Hypothalamus (tissue), 51 donors: ENCODE measurements at regions not wholly inside any gene's neighbourhood (a gene's known extent, or its start where the extent isn't known, plus 50 kb on each side); places are given as distances from the start of the nearest gene placed in this dataset.
"Not testable (repeated sequence)": the region's sequence is repeated elsewhere in the genome, so short reads cannot be mapped to it uniquely, and the experiment has no call there.

Experiments
- DNase-seq, 51 donors: peaks; one replicate each; lab custom pipeline; 2025; lab: John Stamatoyannopoulos, UW

DNA sequence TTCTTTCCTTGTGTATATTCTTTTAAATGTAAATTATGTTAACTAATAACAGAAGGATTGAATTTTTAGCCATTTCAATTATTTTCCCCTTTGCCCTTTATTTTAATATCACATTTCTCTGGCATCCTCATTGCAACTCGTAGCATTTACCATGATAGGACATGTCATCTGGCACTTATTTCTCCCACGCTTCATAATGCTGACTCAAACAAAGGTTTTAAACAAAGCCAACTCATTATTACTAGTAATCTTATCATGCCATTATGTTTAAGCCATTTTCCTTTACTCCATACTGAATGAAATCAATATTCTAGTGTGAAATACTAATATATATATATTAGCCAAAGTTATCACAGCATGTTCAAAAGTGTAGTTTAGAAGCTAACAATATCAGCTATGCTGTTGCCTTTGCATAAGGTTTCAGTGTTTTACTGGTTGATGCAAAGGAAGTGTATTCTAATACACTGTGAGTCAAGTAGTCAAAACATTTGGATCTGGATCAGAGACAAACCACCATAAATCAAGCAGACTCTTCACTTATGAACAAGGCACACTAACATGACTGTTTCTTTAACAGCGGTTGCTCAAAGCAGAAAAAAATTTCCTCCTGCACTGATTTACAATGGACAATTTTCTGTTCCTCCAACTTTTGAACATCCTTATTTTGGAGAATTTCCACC is 281.6 kb downstream of the SLC7A11 start:
- DNase-seq: no peak

DNA sequence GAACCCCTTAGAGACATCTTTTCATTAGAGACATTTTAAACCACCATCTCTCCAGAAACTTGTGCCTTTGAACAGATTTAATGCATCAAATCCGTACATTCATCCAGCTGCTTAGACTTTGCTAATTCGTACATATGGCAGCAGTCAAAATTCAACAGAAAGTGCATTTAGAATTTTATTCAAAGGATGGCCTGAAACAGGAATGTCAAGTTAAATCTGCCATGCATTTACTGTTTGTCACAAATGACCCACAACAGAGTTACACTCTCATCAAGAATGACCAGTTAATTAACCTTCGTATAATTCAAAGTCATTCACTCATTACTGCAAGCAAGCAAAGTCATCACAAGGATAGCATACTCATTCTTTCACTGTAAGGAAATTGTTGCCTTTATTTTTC is 284.3 kb downstream of the SLC7A11 start:
- DNase-seq: no peak

DNA sequence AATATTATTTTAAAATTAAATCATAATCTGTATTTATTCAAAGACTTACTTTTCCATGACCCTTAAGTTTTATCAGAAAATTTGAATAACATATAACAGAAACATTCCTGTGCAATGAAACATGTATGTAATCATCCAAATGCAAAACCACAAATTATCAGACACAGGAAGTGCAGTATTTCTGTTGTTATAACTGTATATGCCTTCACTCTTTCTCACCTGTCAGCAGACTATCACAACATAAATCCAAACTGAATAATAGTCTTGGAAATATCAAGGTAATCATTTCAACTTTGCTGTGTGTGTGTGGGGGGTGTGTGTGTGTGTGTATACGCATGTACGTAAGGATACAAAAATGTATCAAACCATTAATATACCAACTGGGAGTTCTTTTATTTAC is 285.9 kb downstream of the SLC7A11 start:
- no peak for DNase-seq

DNA sequence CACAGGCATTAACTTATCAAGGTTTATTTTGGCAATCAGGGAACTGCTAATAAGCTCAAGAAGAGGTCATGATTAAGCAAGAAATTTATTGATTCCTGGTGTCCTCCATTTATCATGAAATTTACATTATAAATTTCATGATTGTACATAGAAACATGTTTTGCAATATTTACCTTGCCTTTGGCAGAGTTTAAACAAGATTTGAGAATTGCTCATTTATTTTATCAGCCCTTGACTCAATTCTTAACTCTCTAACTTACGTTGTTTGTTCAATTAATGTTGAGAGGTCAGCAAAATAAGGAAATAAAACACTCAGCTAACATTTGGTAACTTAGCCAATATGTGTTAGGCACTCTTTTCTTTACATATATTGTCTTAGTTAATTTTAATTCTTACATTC is 286.6 kb downstream of the SLC7A11 start:
- no peak for DNase-seq

DNA sequence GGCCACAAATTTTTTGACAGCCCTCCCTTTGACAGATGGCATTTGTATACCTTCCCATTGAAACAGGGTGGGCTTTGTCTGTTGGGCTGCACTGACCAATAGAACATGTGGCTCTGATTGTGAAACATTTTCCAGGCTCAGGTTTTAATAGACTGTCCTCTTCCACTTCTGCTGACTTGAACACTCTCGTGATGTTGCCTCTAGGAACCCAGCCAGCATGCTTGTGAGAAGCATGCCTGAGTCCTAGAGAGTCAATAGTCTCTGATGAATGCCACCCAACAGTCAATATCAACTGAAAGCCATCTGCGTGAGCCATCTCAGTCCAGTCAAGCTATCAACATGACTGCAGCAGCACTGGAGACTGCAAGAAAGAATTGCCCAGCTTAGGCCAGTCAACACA is 290.0 kb downstream of the SLC7A11 start:
- DNase-seq: peak in 1 of 51 donors; percentile 21

DNA sequence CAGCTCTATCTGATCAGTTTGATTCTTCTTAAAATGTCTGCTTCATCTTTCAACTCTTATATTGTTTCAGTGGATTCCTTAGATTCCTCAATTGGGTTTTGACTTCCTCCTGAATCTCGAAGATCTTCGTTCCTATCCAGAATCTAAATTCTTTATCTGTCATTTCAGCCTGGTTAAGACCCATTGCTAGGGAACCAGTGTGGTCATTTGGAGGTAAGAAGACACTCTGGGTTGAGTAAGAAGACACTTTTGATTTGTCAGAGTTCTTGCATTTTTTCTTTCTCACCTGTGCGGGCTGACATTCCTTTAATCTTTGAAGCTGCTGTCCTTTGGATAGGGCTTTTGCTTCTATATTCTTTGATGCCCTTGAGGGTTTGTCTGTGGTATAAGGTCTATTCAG is 291.9 kb downstream of the SLC7A11 start:
- no peak for DNase-seq

DNA sequence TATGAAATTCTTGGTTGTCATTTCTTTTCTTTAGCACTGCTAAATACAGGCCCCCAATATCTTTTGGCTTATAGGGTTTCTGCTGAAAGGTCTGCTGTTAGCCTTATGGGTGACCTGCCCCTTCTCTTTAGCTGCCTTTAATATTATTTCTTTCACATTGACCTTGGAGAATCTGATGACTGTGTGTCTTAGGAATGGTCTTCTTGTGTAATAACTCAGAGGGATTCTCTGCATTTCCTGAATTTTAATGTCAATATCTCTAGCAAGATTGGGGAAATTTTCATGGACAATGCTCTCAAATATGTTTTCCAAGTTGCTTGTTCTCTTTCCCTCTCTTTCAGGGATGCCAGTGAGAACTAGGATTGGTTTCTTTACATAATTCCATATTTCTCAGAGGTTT is 292.4 kb downstream of the SLC7A11 start:
- DNase-seq: no peak

DNA sequence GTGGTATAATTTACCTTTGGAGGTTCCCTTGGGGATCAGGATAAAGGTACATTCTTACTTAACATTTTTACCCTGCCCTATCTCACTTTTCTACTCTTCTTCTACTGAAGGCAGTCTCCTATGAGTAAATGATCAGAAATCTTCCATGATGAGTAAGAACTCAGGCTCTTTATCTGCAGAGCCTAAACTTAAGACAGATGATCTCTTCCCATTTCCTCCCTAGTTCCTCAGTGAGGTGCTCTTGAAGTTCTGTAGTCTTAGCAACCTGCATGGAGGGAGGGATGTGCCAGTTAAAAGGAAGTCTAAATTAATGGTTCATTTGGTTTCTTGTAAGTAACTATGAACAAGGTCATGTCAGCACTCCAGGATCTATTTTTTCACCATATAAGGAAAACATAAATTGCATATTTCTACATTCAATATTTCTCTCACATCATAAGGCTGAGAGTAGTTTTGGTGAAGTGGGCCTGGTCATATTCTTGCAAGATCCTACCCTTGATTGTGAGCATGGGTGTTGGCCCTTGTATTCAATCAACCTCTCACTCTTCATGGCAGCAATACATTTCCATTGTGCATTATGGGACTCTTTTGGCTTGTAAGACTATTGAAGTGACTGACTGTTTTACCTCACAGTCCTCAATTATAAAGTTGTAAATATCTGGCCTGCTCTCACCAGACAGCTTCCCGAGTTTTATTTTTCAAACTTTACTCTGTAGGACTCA is 295.5 kb downstream of the SLC7A11 start:
- no peak for DNase-seq

DNA sequence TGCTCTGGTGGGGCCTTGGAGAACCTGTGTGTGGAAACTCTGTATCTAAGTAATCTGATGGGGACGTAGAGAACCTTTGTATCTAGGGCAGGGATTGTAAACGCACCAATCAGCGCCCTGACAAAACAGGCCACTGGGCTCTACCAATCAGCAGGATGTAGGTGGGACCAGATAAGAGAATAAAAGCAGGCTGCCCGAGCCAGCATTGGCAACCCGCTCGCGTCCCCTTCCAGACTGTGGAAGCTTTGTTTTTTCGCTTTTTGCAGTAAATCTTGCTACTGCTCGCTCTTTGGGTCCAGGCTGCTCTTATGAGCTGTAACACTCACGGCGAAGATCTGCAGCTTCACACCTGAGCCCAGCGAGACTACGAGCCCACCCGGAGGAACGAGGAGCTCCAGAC is 299.3 kb downstream of the SLC7A11 start:
- not testable (repeated sequence) for DNase-seq

DNA sequence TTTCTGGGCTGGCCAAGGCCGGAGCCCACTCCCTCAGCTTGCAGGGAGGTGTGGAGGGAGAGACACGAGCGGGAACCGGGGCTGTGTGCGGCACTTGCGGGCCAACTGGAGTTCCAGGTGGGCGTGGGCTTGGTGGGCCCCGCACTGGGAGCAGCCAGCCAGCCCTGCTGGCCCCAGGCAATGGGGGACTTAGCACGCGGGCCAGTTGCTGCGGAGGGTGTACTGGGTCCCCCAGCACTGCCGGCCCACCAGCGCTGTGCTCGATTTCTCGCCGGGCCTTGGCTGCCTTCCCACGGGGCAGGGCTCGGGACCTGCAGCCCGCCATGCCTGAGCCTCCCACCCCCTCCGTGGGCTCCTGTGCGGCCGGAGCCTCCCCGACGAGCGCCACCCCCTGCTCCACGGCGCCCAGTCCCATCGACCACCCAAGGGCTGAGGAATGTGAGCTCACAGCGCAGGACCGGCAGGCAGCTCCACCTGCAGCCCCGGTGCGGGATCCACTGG is 300.1 kb downstream of the SLC7A11 start:
- not testable (repeated sequence) for DNase-seq

DNA sequence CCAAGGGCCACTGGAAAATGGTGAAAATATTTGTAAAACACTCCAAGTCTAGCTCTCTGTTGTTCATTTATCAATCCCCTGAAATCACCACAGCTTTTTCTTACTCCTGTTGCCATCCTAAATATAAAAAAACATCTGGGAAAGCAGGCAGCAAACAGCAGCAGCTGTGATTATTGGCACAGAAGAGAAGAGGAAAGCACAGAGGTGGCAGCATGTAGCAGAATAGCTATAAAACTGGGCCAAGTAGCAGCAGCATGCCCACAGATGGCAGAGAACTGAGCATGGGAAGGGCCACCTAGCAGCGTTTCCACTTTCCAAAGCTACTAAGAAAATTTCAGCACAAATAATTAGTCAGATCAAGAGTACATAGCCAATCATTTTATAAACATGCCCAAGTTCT is 307.2 kb downstream of the SLC7A11 start:
- no peak for DNase-seq

DNA sequence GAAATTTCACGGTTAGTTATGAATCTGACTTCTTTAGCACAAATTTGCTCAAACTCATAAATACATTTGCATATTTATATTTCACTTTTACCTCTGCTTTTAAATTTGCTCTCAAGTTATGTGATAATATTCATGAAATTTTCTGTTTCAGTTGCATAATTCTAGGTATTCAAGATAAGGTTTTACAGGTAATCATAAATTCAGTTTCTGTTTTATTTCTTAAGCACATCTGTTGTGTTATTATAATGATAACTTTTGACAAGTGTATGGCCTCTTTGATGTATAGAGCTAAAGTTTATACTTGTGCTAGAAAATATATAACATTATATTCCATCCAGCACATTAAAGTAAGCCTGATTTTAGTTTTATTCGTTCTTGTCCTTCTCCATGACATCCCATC is 308.1 kb downstream of the SLC7A11 start:
- no peak for DNase-seq

DNA sequence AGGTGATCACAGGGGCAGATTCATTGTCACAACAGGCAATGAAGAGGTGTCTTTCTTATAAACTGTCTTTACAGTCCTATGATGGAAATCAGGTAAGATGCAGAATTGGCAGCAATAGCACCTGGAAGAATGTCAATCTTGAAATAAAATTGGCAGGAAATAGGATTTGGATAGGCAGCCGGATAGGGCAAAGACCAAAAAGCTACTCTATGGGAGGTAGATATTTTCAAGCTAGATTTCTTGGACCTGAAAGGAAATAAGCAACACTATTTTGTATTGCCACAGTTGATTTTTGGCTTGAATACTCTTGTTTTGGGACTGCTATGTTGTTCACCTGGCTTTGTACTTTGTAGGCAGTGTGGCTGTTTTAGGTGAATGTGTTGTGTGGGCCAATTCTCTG is 314.2 kb downstream of the SLC7A11 start:
- DNase-seq: no peak

DNA sequence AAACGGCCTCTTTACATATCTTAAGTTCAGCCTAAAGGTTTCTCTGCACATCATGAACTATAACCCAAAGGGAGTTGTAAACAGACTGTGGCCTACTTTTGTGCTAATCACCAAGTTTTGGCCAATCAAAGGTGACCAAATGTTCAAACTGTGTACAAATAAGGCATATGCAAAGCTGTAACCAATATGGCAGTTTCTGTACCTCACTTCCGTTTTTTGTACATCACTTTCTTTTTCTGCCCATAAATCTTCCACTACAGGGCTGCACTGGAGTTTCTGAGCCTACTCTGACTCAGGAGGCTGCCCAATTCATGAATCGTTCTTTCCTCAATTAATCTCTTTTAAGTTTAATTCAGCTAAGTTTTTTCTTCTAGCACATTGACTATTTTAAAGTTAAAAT is 318.7 kb downstream of the SLC7A11 start:
- no peak for DNase-seq

DNA sequence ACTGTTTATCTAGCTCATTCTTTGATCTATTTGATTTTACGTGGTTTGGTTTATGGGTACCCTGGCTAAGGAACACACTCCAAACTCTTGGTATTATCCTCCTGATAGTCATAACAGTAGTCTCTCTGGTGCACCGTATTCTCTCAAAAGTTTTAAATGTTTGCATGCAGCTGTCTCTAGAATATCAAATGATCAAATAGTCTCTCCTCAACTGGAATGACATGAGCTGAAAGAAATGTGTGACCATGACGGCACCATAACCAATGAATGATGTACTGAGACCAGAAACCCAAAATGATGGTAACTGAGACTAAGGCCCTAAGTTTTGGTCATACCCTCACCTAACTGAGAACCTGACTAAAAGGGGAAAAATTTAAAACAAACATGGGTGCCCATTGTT is 319.4 kb downstream of the SLC7A11 start:
- no peak for DNase-seq

DNA sequence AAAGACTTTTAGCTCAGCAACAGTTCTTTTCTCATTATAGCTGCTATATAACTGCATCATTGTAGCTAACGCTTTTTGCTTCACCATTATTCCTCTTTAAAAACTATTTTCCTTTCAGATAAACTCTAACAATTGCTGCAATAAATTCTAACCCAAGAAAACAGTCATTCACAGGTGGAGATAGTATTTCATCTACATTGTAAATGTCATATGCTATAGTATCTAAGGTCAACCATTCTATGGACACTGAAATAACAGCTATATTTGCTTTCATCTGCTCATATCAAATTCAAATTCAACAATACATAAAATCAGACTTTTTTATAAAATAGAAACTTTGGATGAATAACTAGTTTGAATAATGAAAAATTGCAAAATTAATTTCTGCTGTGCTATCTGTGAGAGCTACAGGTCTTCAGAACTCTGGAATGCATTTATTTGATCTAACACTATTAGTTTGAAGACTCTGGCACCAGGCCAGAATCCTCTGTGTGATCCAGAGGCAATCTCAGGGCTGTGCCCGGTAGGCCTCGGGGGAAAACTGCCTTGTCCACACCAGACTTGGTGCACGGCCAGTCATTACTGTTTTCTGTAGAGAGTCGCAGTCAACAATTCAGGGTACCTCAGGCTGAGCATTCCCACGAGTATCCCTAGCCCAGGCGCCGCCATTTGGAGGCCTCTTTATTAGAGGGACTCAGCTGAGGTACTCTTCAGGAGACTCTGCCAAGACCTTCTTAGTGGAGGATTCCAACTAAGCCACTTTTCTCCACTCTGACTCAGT is 332.4 kb downstream of the SLC7A11 start:
- peak in 3 of 51 donors; percentile 0 to 2 (median 1) for DNase-seq

DNA sequence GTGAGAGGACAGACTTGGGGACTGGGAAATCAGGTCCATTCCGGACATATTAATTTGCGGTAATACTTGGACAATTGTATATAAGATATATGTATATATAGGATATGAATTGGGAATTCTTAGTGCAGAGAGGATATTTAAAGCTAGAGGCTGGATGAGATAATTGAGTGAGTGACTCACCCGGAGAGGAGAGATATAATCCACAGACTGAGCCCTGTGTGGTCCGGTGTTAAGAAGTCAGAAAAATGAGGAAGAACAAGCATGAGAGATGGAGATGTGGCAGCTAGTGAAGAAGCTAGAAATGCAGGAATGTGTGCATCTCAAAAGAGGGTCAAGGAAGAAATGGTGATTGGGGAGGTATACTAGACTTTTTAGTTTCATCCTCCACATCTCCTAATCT is 336.2 kb downstream of the SLC7A11 start:
- DNase-seq: no peak

DNA sequence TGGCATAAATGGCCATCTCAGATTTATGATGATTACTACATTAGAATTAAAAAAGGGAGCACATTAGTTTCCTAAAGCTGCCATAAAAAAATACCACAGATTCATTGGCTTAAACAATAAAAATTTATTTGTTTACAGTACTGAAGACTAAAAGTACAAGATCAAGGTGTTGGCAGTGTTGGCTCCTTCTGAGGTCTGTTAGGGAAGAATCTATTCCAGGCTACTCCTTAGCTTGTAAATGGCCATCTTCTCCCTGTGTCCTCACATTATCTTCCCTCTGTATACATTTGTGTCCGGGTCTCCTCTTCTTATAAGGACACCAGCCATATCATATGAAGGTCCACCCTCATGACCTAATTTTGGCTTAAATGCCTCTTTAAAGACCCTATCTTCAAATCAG is 341.0 kb downstream of the SLC7A11 start:
- DNase-seq: no peak

DNA sequence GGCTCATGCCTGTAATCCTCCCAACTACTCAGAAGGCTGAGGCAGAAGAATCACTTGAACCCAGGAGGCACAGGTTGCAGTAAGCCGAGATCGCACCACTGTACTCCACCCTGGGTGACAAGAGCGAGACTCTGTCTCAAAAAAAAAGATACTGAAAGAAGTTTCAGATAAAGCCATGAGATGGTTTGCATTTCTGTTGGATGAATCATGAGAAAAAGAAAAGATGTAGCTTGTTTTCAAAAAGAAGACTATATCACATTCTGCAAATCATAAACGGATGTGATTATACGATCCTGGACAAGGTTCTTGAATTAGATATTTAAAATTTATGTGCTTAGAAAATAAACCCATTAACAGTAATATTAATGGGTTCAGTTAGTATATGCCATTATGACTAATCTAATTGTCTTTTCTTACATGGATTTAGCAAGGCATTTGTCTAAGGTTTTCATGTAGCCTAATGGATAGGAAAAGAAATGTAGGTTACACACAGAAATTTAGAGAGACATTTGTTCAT is 345.9 kb downstream of the SLC7A11 start:
- DNase-seq: no peak

DNA sequence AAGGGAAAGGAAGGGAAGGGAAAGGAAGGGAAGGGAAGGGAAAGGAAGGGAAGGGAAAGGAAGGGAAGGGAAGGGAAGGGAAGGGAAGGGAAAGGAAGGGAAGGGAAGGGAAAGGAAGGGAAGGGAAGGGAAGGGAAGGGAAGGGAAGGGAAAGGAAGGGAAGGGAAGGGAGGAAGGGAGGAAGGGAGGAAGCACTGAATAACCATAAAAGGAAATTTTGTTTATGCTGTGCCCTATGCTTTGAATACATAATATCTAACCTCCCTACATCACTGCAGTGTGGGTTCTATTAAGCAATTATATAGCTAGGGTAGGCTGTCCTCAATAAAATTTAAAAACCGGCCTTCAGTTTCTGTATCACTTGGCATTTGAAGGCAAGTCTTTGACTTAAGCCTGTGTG is 346.6 kb downstream of the SLC7A11 start:
- not testable (repeated sequence) for DNase-seq

DNA sequence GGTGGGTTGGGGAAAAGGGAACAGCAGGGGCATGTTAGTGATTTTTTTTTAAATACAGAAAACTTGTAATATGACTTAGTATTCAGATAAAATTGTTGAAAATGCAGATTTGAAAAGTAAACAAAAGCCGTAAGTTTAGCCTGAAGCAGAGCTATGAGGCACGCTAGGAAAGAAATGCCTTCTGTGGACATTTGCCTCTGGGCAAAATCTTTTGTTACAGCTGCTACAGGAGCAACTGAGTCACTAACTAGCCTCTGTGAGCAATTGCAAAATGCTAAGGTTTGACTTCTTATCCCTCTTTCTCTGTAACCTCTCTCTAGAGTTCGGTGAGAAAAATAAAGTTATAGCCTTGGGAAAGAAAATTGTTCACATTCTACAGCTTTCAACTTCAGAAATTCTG is 350.0 kb downstream of the SLC7A11 start:
- DNase-seq: no peak
